A549 (cell line): ENCODE measurements at regions not wholly inside any gene's neighbourhood (a gene's known extent, or its start where the extent isn't known, plus 50 kb on each side); places are given as distances from the start of the nearest gene placed in this dataset.

Experiments used
- ATAC-seq, 2 experiments: fragments of 200-7000 bp in 1 of 2; fragments of >200 bp in 1 of 2; cut with Nextera tagmentation in 1 of 2; cut with Tn5 transposase in 1 of 2; 3 replicates each; pipeline versions ENCODE4 v1.8.0 to v1.9.1; 2018 to 2020; ENCODE audit warnings: mild to moderate bottlenecking in 1 of 2, moderate library complexity in 1 of 2
- CTCF ChIA-PET: fragments of 300-600 bp; sonication (Branson Sonifier 250); formaldehyde crosslinking; extraction: SDS; loops from one replicate; lab custom pipeline; 2021; ENCODE audit warnings: antibody characterized with exemption, inconsistent platforms; lab: Yijun Ruan, JAX
- POLR2A ChIA-PET: fragments of 350-600 bp; formaldehyde crosslinking; extraction: SDS; loops from one replicate; lab custom pipeline; 2021; ENCODE audit warnings: antibody characterized with exemption, inconsistent platforms; lab: Yijun Ruan, JAX
- DNase-seq, 2 experiments: peaks; one replicate each; pipeline versions ENCODE4 v3.0.0 to v3.0.0-alpha.2; 2011 to 2016; ENCODE audit warnings: low read depth in 1 of 2, low spot score in 1 of 2
- FAIRE-seq: peaks from 2 replicates; lab custom pipeline; 2011; peaks lifted over from hg19 to GRCh38; lab: Jason Lieb, UNC
- H3K27ac ChIP-seq, 2 experiments: fragments of >200 bp; sonication (Bioruptor Twin); formaldehyde crosslinking; 3 replicates each; pipeline ENCODE4 v1.5.1; 2016 to 2017
- H3K4me1 ChIP-seq: fragments of >200 bp; sonication (Bioruptor Twin); formaldehyde crosslinking; 3 replicates; pipeline ENCODE4 v1.6.1; 2016
- H3K4me2 ChIP-seq: fragments of >200 bp; sonication (Bioruptor Twin); formaldehyde crosslinking; 3 replicates; pipeline ENCODE4 v1.6.1; 2016
- H3K4me3 ChIP-seq: fragments of >200 bp; sonication (Bioruptor Twin); formaldehyde crosslinking; 3 replicates; pipeline ENCODE4 v1.5.1; 2016
- H3K9me3 ChIP-seq: fragments of >200 bp; sonication (Bioruptor Twin); formaldehyde crosslinking; 3 replicates; pipeline ENCODE4 v1.6.1; 2016
- HEYL ChIP-seq: fragments of 250-450 bp; sonication (Bioruptor Pico); IDR thresholded peaks from 2 replicates; pipeline ENCODE4 v1.8.0; 2021; ENCODE audit warnings: mild to moderate bottlenecking, moderate library complexity
- JUNB ChIP-seq: fragments of >200 bp; sonication (Bioruptor Twin); formaldehyde crosslinking; IDR thresholded peaks from 2 replicates; pipeline ENCODE4 v1.6.1; 2016
- KDM1A ChIP-seq: fragments of 200-600 bp; sonication (generic); IDR thresholded peaks from 2 replicates; pipeline ENCODE4 v1.6.1; 2016; ENCODE audit warnings: low read depth, mild to moderate bottlenecking
- MAFK ChIP-seq: fragments of 450-650 bp; IDR thresholded peaks from 2 replicates; pipeline ENCODE4 v1.6.1; 2014; ENCODE audit not compliant: partially characterized antibody
- MYC ChIP-seq: IDR thresholded peaks from 2 replicates; pipeline ENCODE4 v1.6.1; 2012; ENCODE audit warnings: mild to moderate bottlenecking, inconsistent platforms, low read length, improper control_type of control experiment, borderline replicate concordance
- RARB ChIP-seq: fragments of 250-450 bp; sonication (Bioruptor Pico); IDR thresholded peaks from 2 replicates; pipeline ENCODE4 v1.8.0; 2021; ENCODE audit warnings: mild to moderate bottlenecking, moderate library complexity
- SMC3 ChIP-seq: fragments of >200 bp; sonication (Bioruptor Twin); formaldehyde crosslinking; IDR thresholded peaks from 3 replicates; pipeline ENCODE4 v1.6.1; 2018; ENCODE audit warnings: inconsistent platforms
- TP53 ChIP-seq: fragments of 250-450 bp; sonication (Bioruptor Pico); IDR thresholded peaks from 2 replicates; pipeline ENCODE4 v1.5.0; 2021; ENCODE audit warnings: mild to moderate bottlenecking, moderate library complexity
- WGBS: methylation state at CpG from one replicate; pipeline ENCODE4 v1.1.6; 2017; ENCODE audit errors: missing lambda C conversion rate; 5-methylcytosine and 5-hydroxymethylcytosine counted together
- TF ChIP-seq, protein P1 (sequence below): IDR thresholded peaks from 2 replicates; pipeline ENCODE4 v1.6.1; 2012; ENCODE audit warnings: low read depth, borderline replicate concordance
- TF ChIP-seq, protein P2 (sequence below): fragments of 150-350 bp; IDR thresholded peaks from 2 replicates; pipeline ENCODE4 v1.6.1; 2014; ENCODE audit warnings: low read depth, mild to moderate bottlenecking, low read length
- TF ChIP-seq, protein P3 (sequence below): IDR thresholded peaks from 2 replicates; pipeline ENCODE4 v1.6.1; 2012
- TF ChIP-seq, protein P4 (sequence below): fragments of 200-600 bp; sonication (generic); IDR thresholded peaks from 2 replicates; pipeline ENCODE4 v1.6.1; 2016; ENCODE audit warnings: antibody characterized with exemption, mild to moderate bottlenecking, moderate library complexity

DNA sequence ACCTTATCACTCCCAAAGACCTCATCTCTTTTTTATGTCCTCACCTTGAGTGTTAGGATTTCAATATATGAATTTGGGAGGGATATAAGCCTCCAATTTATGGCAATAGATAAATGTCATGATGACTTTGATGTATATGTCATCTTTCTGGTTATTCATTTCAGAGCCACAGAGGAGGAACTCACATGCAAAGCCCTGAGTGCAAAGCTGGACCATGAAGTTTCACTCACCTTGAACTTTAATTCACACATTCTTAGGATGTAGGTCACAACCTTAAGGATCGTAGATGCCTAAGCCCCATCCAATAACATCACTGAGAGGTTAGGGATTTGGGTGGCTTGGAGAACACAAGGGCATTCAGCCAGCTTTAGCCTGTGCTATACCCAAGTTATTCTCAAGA is 81.9 kb upstream of the ZPBP start:
- Histone ChIP-seq H3K4me1 (no peaks in the 10 kb centered on the region), H3K4me2 (no peak overlapping the region), H3K4me3 (no peak overlapping the region), H3K9me3 (no peaks in the 10 kb centered on the region), H3K27ac (no peak overlapping the region)
- CTCF ChIA-PET: interaction anchor here (1.6 kb wide), 1 partner anchor 293 kb away, joined by 4 read pairs; no protein-coding TSS in a partner anchor
- ATAC-seq: no peak
- 10% methylated on average over 1 of the region's 1 CpG for WGBS
- TF ChIP-seq KDM1A: no peak
- no peak for TF ChIP-seq RARB (CRISPR knock-in tag)
- TF ChIP-seq, protein P1, sequence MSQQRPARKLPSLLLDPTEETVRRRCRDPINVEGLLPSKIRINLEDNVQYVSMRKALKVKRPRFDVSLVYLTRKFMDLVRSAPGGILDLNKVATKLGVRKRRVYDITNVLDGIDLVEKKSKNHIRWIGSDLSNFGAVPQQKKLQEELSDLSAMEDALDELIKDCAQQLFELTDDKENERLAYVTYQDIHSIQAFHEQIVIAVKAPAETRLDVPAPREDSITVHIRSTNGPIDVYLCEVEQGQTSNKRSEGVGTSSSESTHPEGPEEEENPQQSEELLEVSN: no peak
- TF ChIP-seq MAFK: no peak
- TF ChIP-seq, protein P2, sequence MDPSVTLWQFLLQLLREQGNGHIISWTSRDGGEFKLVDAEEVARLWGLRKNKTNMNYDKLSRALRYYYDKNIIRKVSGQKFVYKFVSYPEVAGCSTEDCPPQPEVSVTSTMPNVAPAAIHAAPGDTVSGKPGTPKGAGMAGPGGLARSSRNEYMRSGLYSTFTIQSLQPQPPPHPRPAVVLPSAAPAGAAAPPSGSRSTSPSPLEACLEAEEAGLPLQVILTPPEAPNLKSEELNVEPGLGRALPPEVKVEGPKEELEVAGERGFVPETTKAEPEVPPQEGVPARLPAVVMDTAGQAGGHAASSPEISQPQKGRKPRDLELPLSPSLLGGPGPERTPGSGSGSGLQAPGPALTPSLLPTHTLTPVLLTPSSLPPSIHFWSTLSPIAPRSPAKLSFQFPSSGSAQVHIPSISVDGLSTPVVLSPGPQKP: no peak
- no peak for TF ChIP-seq TP53 (CRISPR knock-in tag)
- no peak for TF ChIP-seq MYC
- TF ChIP-seq, protein P3, sequence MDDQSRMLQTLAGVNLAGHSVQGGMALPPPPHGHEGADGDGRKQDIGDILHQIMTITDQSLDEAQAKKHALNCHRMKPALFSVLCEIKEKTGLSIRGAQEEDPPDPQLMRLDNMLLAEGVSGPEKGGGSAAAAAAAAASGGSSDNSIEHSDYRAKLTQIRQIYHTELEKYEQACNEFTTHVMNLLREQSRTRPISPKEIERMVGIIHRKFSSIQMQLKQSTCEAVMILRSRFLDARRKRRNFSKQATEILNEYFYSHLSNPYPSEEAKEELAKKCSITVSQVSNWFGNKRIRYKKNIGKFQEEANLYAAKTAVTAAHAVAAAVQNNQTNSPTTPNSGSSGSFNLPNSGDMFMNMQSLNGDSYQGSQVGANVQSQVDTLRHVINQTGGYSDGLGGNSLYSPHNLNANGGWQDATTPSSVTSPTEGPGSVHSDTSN: no peak
- POLR2A ChIA-PET: no interaction called here
- no peak for DNase-seq
- FAIRE-seq: no peak

DNA sequence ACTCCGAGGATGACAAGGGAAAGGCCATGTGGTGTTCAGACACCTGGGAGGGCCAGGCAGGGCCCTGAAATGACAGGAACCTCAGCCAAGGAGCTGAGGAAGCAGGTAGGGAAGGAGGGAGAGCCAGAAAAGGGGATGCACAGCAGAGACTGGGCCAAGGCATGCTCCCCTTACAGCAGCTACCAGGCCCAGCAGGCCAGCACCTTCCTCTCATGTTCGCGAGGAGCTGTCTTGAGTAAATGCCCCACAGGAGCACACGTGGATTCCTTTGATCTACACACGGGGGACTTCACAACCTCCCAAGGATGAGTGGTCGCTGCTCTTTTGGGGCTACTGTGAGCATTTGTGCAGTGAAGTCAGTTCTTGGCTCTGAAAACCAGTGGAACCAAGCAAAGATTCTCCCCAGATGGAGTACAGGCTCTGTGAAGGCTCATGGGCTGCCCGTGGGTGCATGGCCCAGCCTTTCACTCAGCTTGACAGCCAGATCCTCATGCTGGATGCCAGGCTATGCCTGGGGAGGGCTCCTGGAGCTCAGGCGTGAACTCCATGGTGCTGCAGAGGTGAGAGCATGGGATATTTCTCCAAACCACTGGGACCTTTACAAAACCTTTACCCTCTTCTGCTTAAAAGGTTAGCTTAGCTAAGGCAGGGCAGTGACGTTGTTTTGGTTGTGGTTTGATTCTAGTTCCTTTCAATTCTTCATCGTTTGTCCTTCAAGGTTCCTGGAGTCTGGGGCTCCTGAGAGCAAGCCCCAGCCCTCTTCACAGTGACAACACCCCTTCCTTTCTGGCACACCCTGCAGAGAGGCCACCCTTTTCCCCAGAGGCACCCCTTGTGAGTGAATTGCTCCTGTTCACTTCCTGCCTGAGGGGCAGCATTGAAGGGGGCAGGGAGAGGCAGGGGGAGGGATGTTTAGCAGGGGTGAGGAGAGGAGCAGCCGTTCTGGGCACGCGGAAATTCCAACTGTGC is 74.2 kb upstream of the ZPBP start:
- ATAC-seq (no peak), DNase-seq (no peak), FAIRE-seq (no peak)
- Histone ChIP-seq H3K9me3 (no peaks in the 10 kb centered on the region), H3K27ac (no peak overlapping the region), H3K4me1 (no peaks in the 10 kb centered on the region), H3K4me3 (no peak overlapping the region), H3K4me2 (no peak overlapping the region)
- 44% methylated on average over 13 of the region's 13 CpGs for WGBS
- TF ChIP-seq, protein P2: no peak
- TF ChIP-seq JUNB (no peak), HEYL (CRISPR knock-in tag) (no peak), SMC3 (no peak)
- TF ChIP-seq, protein P4, sequence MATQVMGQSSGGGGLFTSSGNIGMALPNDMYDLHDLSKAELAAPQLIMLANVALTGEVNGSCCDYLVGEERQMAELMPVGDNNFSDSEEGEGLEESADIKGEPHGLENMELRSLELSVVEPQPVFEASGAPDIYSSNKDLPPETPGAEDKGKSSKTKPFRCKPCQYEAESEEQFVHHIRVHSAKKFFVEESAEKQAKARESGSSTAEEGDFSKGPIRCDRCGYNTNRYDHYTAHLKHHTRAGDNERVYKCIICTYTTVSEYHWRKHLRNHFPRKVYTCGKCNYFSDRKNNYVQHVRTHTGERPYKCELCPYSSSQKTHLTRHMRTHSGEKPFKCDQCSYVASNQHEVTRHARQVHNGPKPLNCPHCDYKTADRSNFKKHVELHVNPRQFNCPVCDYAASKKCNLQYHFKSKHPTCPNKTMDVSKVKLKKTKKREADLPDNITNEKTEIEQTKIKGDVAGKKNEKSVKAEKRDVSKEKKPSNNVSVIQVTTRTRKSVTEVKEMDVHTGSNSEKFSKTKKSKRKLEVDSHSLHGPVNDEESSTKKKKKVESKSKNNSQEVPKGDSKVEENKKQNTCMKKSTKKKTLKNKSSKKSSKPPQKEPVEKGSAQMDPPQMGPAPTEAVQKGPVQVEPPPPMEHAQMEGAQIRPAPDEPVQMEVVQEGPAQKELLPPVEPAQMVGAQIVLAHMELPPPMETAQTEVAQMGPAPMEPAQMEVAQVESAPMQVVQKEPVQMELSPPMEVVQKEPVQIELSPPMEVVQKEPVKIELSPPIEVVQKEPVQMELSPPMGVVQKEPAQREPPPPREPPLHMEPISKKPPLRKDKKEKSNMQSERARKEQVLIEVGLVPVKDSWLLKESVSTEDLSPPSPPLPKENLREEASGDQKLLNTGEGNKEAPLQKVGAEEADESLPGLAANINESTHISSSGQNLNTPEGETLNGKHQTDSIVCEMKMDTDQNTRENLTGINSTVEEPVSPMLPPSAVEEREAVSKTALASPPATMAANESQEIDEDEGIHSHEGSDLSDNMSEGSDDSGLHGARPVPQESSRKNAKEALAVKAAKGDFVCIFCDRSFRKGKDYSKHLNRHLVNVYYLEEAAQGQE: no peak
- ChIA-PET CTCF (interaction anchor here (1.2 kb wide), 1 partner anchor 15 kb away, joined by 3 read pairs; no protein-coding TSS in a partner anchor), POLR2A (no interaction called here)
